GM23248 (cell line): ENCODE measurements at regions not wholly inside any gene's neighbourhood (a gene's known extent, or its start where the extent isn't known, plus 50 kb on each side); places are given as distances from the start of the nearest gene placed in this dataset.

Experiments used
- DNase-seq: peaks from one replicate; pipeline ENCODE4 v3.0.0-alpha.2; 2015
- H2AFZ ChIP-seq: fragments of 200-600 bp; sonication (generic); 2 replicates; pipeline ENCODE4 v1.6.1; 2016; ENCODE audit warnings: antibody characterized with exemption
- H3F3A ChIP-seq: fragments of 200-600 bp; sonication (generic); 2 replicates; pipeline ENCODE4 v1.6.1; 2016; ENCODE audit warnings: mild to moderate bottlenecking, antibody characterized with exemption, mixed run types; ENCODE audit not compliant: insufficient read depth
- H3K27ac ChIP-seq: fragments of 200-600 bp; sonication (generic); 2 replicates; pipeline ENCODE4 v1.5.1; 2016; ENCODE audit warnings: mild to moderate bottlenecking
- H3K27me3 ChIP-seq: fragments of 200-600 bp; sonication (generic); replicated peaks from 2 replicates; pipeline ENCODE4 v1.6.1; 2016; ENCODE audit warnings: mild to moderate bottlenecking; ENCODE audit not compliant: insufficient read depth
- H3K36me3 ChIP-seq: fragments of 200-600 bp; sonication (generic); 2 replicates; pipeline ENCODE4 v1.6.1; 2016; ENCODE audit warnings: low read depth, mild to moderate bottlenecking
- H3K4me1 ChIP-seq: fragments of 200-600 bp; sonication (generic); 2 replicates; pipeline ENCODE4 v1.6.1; 2016; ENCODE audit warnings: mild to moderate bottlenecking; ENCODE audit not compliant: insufficient read depth
- H3K4me2 ChIP-seq: fragments of 200-600 bp; sonication (generic); one replicate; pipeline ENCODE4 v1.6.1; 2016; ENCODE audit warnings: mild to moderate bottlenecking; ENCODE audit not compliant: unreplicated experiment
- H3K4me3 ChIP-seq: fragments of 200-600 bp; sonication (generic); 2 replicates; pipeline ENCODE4 v1.5.1; 2016; ENCODE audit warnings: mild to moderate bottlenecking
- H3K79me2 ChIP-seq: fragments of 200-600 bp; sonication (generic); 2 replicates; pipeline ENCODE4 v1.6.1; 2016; ENCODE audit warnings: mild to moderate bottlenecking; ENCODE audit not compliant: insufficient read depth
- H3K9ac ChIP-seq: fragments of 200-600 bp; sonication (generic); 2 replicates; pipeline ENCODE4 v1.6.1; 2016; ENCODE audit warnings: mild to moderate bottlenecking
- H3K9me2 ChIP-seq: fragments of 200-600 bp; sonication (generic); 2 replicates; pipeline ENCODE4 v1.6.1; 2016; ENCODE audit warnings: mixed run types, mild to moderate bottlenecking, moderate library complexity; ENCODE audit not compliant: insufficient read depth
- H3K9me3 ChIP-seq: fragments of 200-600 bp; sonication (generic); one replicate; pipeline ENCODE4 v1.6.1; 2017; ENCODE audit warnings: low read depth
- H4K20me1 ChIP-seq: fragments of 200-600 bp; sonication (generic); 2 replicates; pipeline ENCODE4 v1.6.0; 2016; ENCODE audit not compliant: insufficient read depth
- EZH2 ChIP-seq: fragments of 200-600 bp; sonication (generic); IDR thresholded peaks from 2 replicates; pipeline ENCODE4 v1.6.1; 2018; ENCODE audit warnings: antibody characterized with exemption, mild to moderate bottlenecking; ENCODE audit not compliant: insufficient read depth, poor library complexity, severe bottlenecking
- EZH2phosphoT487 ChIP-seq: fragments of 200-600 bp; sonication (generic); IDR thresholded peaks from 2 replicates; pipeline ENCODE4 v1.6.1; 2018; ENCODE audit warnings: antibody characterized with exemption, moderate library complexity, mild to moderate bottlenecking, low read depth; ENCODE audit not compliant: insufficient read depth
- WGBS, 2 experiments: methylation state at CpG; one replicate each; pipeline ENCODE4 v1.1.6; 2015 to 2017; ENCODE audit warnings: low lambda C conversion rate in 2 of 2, low coverage in 1 of 2; ENCODE audit errors: missing lambda C conversion rate in 2 of 2; 5-methylcytosine and 5-hydroxymethylcytosine counted together
- in situ Hi-C: fragments of 300-500 bp; cut with MboI; formaldehyde crosslinking; loops from 2 replicates; pipeline ENCODE4 v1.15.0; 2020

GRCh38 chr7:33661430-33662160, 243.7 kb upstream of the BMPER start:
- no peak overlapping the region for H3K27ac ChIP-seq
- no peaks in the 10 kb centered on the region for H3K9me3 ChIP-seq
- no peak overlapping the region for H3K9ac ChIP-seq
- no peaks in the 10 kb centered on the region for H3K36me3 ChIP-seq
- no peaks in the 10 kb centered on the region for H3K27me3 ChIP-seq
- H3K4me3 ChIP-seq, result no peak overlapping the region
- 54 to 56% methylated on average over 7 of the region's 7 CpGs for WGBS, 2 experiments
- H3K79me2 ChIP-seq, result no peaks in the 10 kb centered on the region
- DNase-seq, result no peak
- no peaks in the 10 kb centered on the region for H3K9me2 ChIP-seq
- TF ChIP-seq EZH2 (no peak), EZH2phosphoT487 (no peak)
- no peaks in the 10 kb centered on the region for H4K20me1 ChIP-seq
- in situ Hi-C loops, result no loop called here
- H3K4me1 ChIP-seq, result peaks cover 3% of the 10 kb centered on the region; the same call in 1 of the 2 replicates
- no peak overlapping the region for H2AFZ ChIP-seq
- no peak overlapping the region for H3K4me2 ChIP-seq
- no peaks in the 10 kb centered on the region for H3F3A ChIP-seq

GRCh38 chr7:33666531-33666930, 238.8 kb upstream of the BMPER start:
- no peak for TF ChIP-seq EZH2
- peak; percentile 27 for DNase-seq
- H3K4me1 ChIP-seq, result peaks cover 13% of the 10 kb centered on the region; the same call in 1 of the 2 replicates
- H3K9ac ChIP-seq, result no peak overlapping the region
- H3K27ac ChIP-seq, result no peak overlapping the region
- no peak overlapping the region for H3K4me3 ChIP-seq
- no peak overlapping the region for H2AFZ ChIP-seq
- H3K9me2 ChIP-seq, result no peaks in the 10 kb centered on the region
- H3K4me2 ChIP-seq, result peak overlapping the region; percentile 0
- no peaks in the 10 kb centered on the region for H3K27me3 ChIP-seq
- in situ Hi-C loops, result no loop called here
- no peaks in the 10 kb centered on the region for H3K36me3 ChIP-seq
- no peaks in the 10 kb centered on the region for H3K79me2 ChIP-seq
- no peaks in the 10 kb centered on the region for H4K20me1 ChIP-seq
- H3K9me3 ChIP-seq, result no peaks in the 10 kb centered on the region
- H3F3A ChIP-seq, result no peaks in the 10 kb centered on the region

GRCh38 chr7:33667196-33667595, 238.1 kb upstream of the BMPER start:
- H3K9me2 ChIP-seq, result no peaks in the 10 kb centered on the region
- no peak overlapping the region for H3K27ac ChIP-seq
- no peak overlapping the region for H3K4me3 ChIP-seq
- in situ Hi-C loops, result no loop called here
- H3F3A ChIP-seq, result no peaks in the 10 kb centered on the region
- H3K79me2 ChIP-seq, result no peaks in the 10 kb centered on the region
- no peak overlapping the region for H3K9ac ChIP-seq
- H3K4me2 ChIP-seq, result peak overlapping the region; percentile 0
- H4K20me1 ChIP-seq, result no peaks in the 10 kb centered on the region
- peaks cover 13% of the 10 kb centered on the region; the same call in 1 of the 2 replicates for H3K4me1 ChIP-seq
- H2AFZ ChIP-seq, result no peak overlapping the region
- H3K27me3 ChIP-seq, result no peaks in the 10 kb centered on the region
- no peaks in the 10 kb centered on the region for H3K36me3 ChIP-seq
- DNase-seq, result peak; percentile 68
- no peaks in the 10 kb centered on the region for H3K9me3 ChIP-seq
- TF ChIP-seq EZH2phosphoT487, result no peak
- TF ChIP-seq EZH2, result no peak

- H3K4me2 ChIP-seq, result no peak overlapping the region
- no peaks in the 10 kb centered on the region for H3K36me3 ChIP-seq
- TF ChIP-seq EZH2 (no peak), EZH2phosphoT487 (no peak)
- H3K9me3 ChIP-seq, result no peaks in the 10 kb centered on the region
- in situ Hi-C loops, result no loop called here
- H3K4me1 ChIP-seq, result peaks cover 13% of the 10 kb centered on the region; the same call in 1 of the 2 replicates
- no peak for DNase-seq
- 96 to 97% methylated on average over 5 of the region's 5 CpGs for WGBS, 2 experiments
- no peaks in the 10 kb centered on the region for H3K79me2 ChIP-seq
- H3K9me2 ChIP-seq, result no peaks in the 10 kb centered on the region
- H3F3A ChIP-seq, result no peaks in the 10 kb centered on the region
- H3K4me3 ChIP-seq, result no peak overlapping the region
- H3K27ac ChIP-seq, result no peak overlapping the region
- H2AFZ ChIP-seq, result no peak overlapping the region
- no peak overlapping the region for H3K9ac ChIP-seq
- H4K20me1 ChIP-seq, result no peaks in the 10 kb centered on the region
- no peaks in the 10 kb centered on the region for H3K27me3 ChIP-seq
Observed at GRCh38 chr7:33669251-33669670, 236.1 kb upstream of the BMPER start.
